ENCODE measurements at regions not wholly inside any gene's neighbourhood (a gene's known extent, or its start where the extent isn't known, plus 50 kb on each side); places are given as distances from the start of the nearest gene placed in this dataset.

GRCh38 chr22:49101225-49101624 lies 726.4 kb downstream of the BRD1 start:
- DNase-seq = no peak
- Histone ChIP-seq H3K9me3 (ENCODE audit: control insufficient read depth, low read length) (no peaks in the 10 kb centered on the region), H3K27ac (ENCODE audit: insufficient read depth, low read length, poor library complexity, severe bottlenecking) (no peak overlapping the region), H3K4me1 (ENCODE audit: control insufficient read depth, insufficient read depth, low read length, poor library complexity, severe bottlenecking) (no peaks in the 10 kb centered on the region), H3K27me3 (replicated peaks; ENCODE audit: control insufficient read depth, insufficient read depth, low read length, poor library complexity, severe bottlenecking) (no peaks in the 10 kb centered on the region), H3K36me3 (ENCODE audit: control insufficient read depth, insufficient read depth, low read length) (no peaks in the 10 kb centered on the region), H3K4me3 (ENCODE audit: insufficient read depth, low read depth, low read length, poor library complexity, severe bottlenecking) (no peak overlapping the region)

- Histone ChIP-seq H3K4me1 (ENCODE audit: control insufficient read depth, insufficient read depth, low read length, poor library complexity, severe bottlenecking) (no peaks in the 10 kb centered on the region), H3K27ac (ENCODE audit: insufficient read depth, low read length, poor library complexity, severe bottlenecking) (no peak overlapping the region), H3K4me3 (ENCODE audit: insufficient read depth, low read depth, low read length, poor library complexity, severe bottlenecking) (no peak overlapping the region), H3K27me3 (replicated peaks; ENCODE audit: control insufficient read depth, insufficient read depth, low read length, poor library complexity, severe bottlenecking) (no peaks in the 10 kb centered on the region), H3K36me3 (ENCODE audit: control insufficient read depth, insufficient read depth, low read length) (no peaks in the 10 kb centered on the region), H3K9me3 (ENCODE audit: control insufficient read depth, low read length) (no peaks in the 10 kb centered on the region)
- DNase-seq = no peak
These were observed 726.9 kb downstream of the BRD1 start for GRCh38 chr22:49100773-49101172.

GRCh38 chr22:49100316-49100715 lies 727.4 kb downstream of the BRD1 start:
- no peak for DNase-seq
- Histone ChIP-seq H3K9me3 (ENCODE audit: control insufficient read depth, low read length) (no peaks in the 10 kb centered on the region), H3K27ac (ENCODE audit: insufficient read depth, low read length, poor library complexity, severe bottlenecking) (no peak overlapping the region), H3K4me3 (ENCODE audit: insufficient read depth, low read depth, low read length, poor library complexity, severe bottlenecking) (no peak overlapping the region), H3K27me3 (replicated peaks; ENCODE audit: control insufficient read depth, insufficient read depth, low read length, poor library complexity, severe bottlenecking) (no peaks in the 10 kb centered on the region), H3K36me3 (ENCODE audit: control insufficient read depth, insufficient read depth, low read length) (no peaks in the 10 kb centered on the region), H3K4me1 (ENCODE audit: control insufficient read depth, insufficient read depth, low read length, poor library complexity, severe bottlenecking) (no peaks in the 10 kb centered on the region)

- no peaks in the 10 kb centered on the region for H3K36me3 ChIP-seq (ENCODE audit: control insufficient read depth, insufficient read depth, low read length)
- no peaks in the 10 kb centered on the region for H3K4me1 ChIP-seq (ENCODE audit: control insufficient read depth, insufficient read depth, low read length, poor library complexity, severe bottlenecking)
- DNase-seq = no peak
- H3K9me3 ChIP-seq (ENCODE audit: control insufficient read depth, low read length) = no peaks in the 10 kb centered on the region
- H3K27ac ChIP-seq (ENCODE audit: insufficient read depth, low read length, poor library complexity, severe bottlenecking) = no peak overlapping the region
- H3K27me3 ChIP-seq (replicated peaks; ENCODE audit: control insufficient read depth, insufficient read depth, low read length, poor library complexity, severe bottlenecking) = no peaks in the 10 kb centered on the region
- H3K4me3 ChIP-seq (ENCODE audit: insufficient read depth, low read depth, low read length, poor library complexity, severe bottlenecking) = no peak overlapping the region
These were observed 728.1 kb downstream of the BRD1 start for GRCh38 chr22:49099496-49100124.

- no peaks in the 10 kb centered on the region for H3K4me1 ChIP-seq (ENCODE audit: control insufficient read depth, insufficient read depth, low read length, poor library complexity, severe bottlenecking)
- no peak overlapping the region for H3K4me3 ChIP-seq (ENCODE audit: insufficient read depth, low read depth, low read length, poor library complexity, severe bottlenecking)
- no peaks in the 10 kb centered on the region for H3K36me3 ChIP-seq (ENCODE audit: control insufficient read depth, insufficient read depth, low read length)
- no peak overlapping the region for H3K27ac ChIP-seq (ENCODE audit: insufficient read depth, low read length, poor library complexity, severe bottlenecking)
- no peaks in the 10 kb centered on the region for H3K27me3 ChIP-seq (replicated peaks; ENCODE audit: control insufficient read depth, insufficient read depth, low read length, poor library complexity, severe bottlenecking)
- no peaks in the 10 kb centered on the region for H3K9me3 ChIP-seq (ENCODE audit: control insufficient read depth, low read length)
- DNase-seq = no peak
These were observed 728.6 kb downstream of the BRD1 start for GRCh38 chr22:49099089-49099488.

- no peaks in the 10 kb centered on the region for H3K9me3 ChIP-seq (ENCODE audit: control insufficient read depth, low read length)
- no peaks in the 10 kb centered on the region for H3K36me3 ChIP-seq (ENCODE audit: control insufficient read depth, insufficient read depth, low read length)
- H3K27ac ChIP-seq (ENCODE audit: insufficient read depth, low read length, poor library complexity, severe bottlenecking) = no peak overlapping the region
- H3K4me3 ChIP-seq (ENCODE audit: insufficient read depth, low read depth, low read length, poor library complexity, severe bottlenecking) = no peak overlapping the region
- DNase-seq = no peak
- H3K27me3 ChIP-seq (replicated peaks; ENCODE audit: control insufficient read depth, insufficient read depth, low read length, poor library complexity, severe bottlenecking) = no peaks in the 10 kb centered on the region
- no peaks in the 10 kb centered on the region for H3K4me1 ChIP-seq (ENCODE audit: control insufficient read depth, insufficient read depth, low read length, poor library complexity, severe bottlenecking)
These were observed 729.7 kb downstream of the BRD1 start for GRCh38 chr22:49097966-49098365.

- no peaks in the 10 kb centered on the region for H3K36me3 ChIP-seq (ENCODE audit: control insufficient read depth, insufficient read depth, low read length)
- H3K27ac ChIP-seq (ENCODE audit: insufficient read depth, low read length, poor library complexity, severe bottlenecking) = no peak overlapping the region
- H3K4me1 ChIP-seq (ENCODE audit: control insufficient read depth, insufficient read depth, low read length, poor library complexity, severe bottlenecking) = no peaks in the 10 kb centered on the region
- no peaks in the 10 kb centered on the region for H3K27me3 ChIP-seq (replicated peaks; ENCODE audit: control insufficient read depth, insufficient read depth, low read length, poor library complexity, severe bottlenecking)
- DNase-seq = no peak
- H3K9me3 ChIP-seq (ENCODE audit: control insufficient read depth, low read length) = no peaks in the 10 kb centered on the region
- no peak overlapping the region for H3K4me3 ChIP-seq (ENCODE audit: insufficient read depth, low read depth, low read length, poor library complexity, severe bottlenecking)
These were observed 730.3 kb downstream of the BRD1 start for GRCh38 chr22:49097171-49097925.

GRCh38 chr22:49096476-49096875 lies 731.2 kb downstream of the BRD1 start:
- H3K4me3 ChIP-seq (ENCODE audit: insufficient read depth, low read depth, low read length, poor library complexity, severe bottlenecking) = no peak overlapping the region
- H3K9me3 ChIP-seq (ENCODE audit: control insufficient read depth, low read length) = no peaks in the 10 kb centered on the region
- no peak for DNase-seq
- no peaks in the 10 kb centered on the region for H3K27me3 ChIP-seq (replicated peaks; ENCODE audit: control insufficient read depth, insufficient read depth, low read length, poor library complexity, severe bottlenecking)
- H3K27ac ChIP-seq (ENCODE audit: insufficient read depth, low read length, poor library complexity, severe bottlenecking) = no peak overlapping the region
- H3K4me1 ChIP-seq (ENCODE audit: control insufficient read depth, insufficient read depth, low read length, poor library complexity, severe bottlenecking) = no peaks in the 10 kb centered on the region
- no peaks in the 10 kb centered on the region for H3K36me3 ChIP-seq (ENCODE audit: control insufficient read depth, insufficient read depth, low read length)

- Histone ChIP-seq H3K27ac (ENCODE audit: insufficient read depth, low read length, poor library complexity, severe bottlenecking) (no peak overlapping the region), H3K4me3 (ENCODE audit: insufficient read depth, low read depth, low read length, poor library complexity, severe bottlenecking) (no peak overlapping the region), H3K27me3 (replicated peaks; ENCODE audit: control insufficient read depth, insufficient read depth, low read length, poor library complexity, severe bottlenecking) (no peaks in the 10 kb centered on the region), H3K4me1 (ENCODE audit: control insufficient read depth, insufficient read depth, low read length, poor library complexity, severe bottlenecking) (no peaks in the 10 kb centered on the region), H3K36me3 (ENCODE audit: control insufficient read depth, insufficient read depth, low read length) (no peaks in the 10 kb centered on the region), H3K9me3 (ENCODE audit: control insufficient read depth, low read length) (no peaks in the 10 kb centered on the region)
- no peak for DNase-seq
These were observed 732.3 kb downstream of the BRD1 start for GRCh38 chr22:49095366-49095765.

GRCh38 chr22:49094858-49095257 lies 732.8 kb downstream of the BRD1 start:
- Histone ChIP-seq H3K27me3 (replicated peaks; ENCODE audit: control insufficient read depth, insufficient read depth, low read length, poor library complexity, severe bottlenecking) (no peaks in the 10 kb centered on the region), H3K9me3 (ENCODE audit: control insufficient read depth, low read length) (no peaks in the 10 kb centered on the region), H3K36me3 (ENCODE audit: control insufficient read depth, insufficient read depth, low read length) (no peaks in the 10 kb centered on the region), H3K4me3 (ENCODE audit: insufficient read depth, low read depth, low read length, poor library complexity, severe bottlenecking) (no peak overlapping the region), H3K27ac (ENCODE audit: insufficient read depth, low read length, poor library complexity, severe bottlenecking) (no peak overlapping the region), H3K4me1 (ENCODE audit: control insufficient read depth, insufficient read depth, low read length, poor library complexity, severe bottlenecking) (no peaks in the 10 kb centered on the region)
- DNase-seq = no peak
